SK-N-SH (cell line): ENCODE measurements at regions not wholly inside any gene's neighbourhood (a gene's known extent, or its start where the extent isn't known, plus 50 kb on each side); places are given as distances from the start of the nearest gene placed in this dataset.

Experiments used
- CTCF ChIA-PET: fragments of 300-600, 350-600 bp; formaldehyde crosslinking; extraction: SDS; loops from one replicate; lab custom pipeline; 2021; lab: Yijun Ruan, JAX
- POLR2A ChIA-PET: fragments of 350-600 bp; sonication (Branson Sonifier 250); formaldehyde crosslinking; extraction: SDS; loops from one replicate; lab custom pipeline; 2020; ENCODE audit warnings: antibody characterized with exemption, inconsistent platforms; lab: Yijun Ruan, JAX
- DNase-seq: peaks from one replicate; pipeline ENCODE4 v3.0.0; 2012
- H2AFZ ChIP-seq: fragments of 200-600 bp; sonication (generic); 2 replicates; pipeline ENCODE4 v1.8.1; 2016; ENCODE audit warnings: antibody characterized with exemption, mild to moderate bottlenecking, low read depth
- H3F3A ChIP-seq: fragments of 200-600 bp; sonication (generic); replicated peaks from 2 replicates; pipeline ENCODE3; 2016; ENCODE audit warnings: antibody characterized with exemption, mild to moderate bottlenecking; ENCODE audit not compliant: insufficient read depth
- H3K27ac ChIP-seq, 2 experiments: fragments of 200-500 bp in 1 of 2; fragments of 200-600 bp in 1 of 2; sonication (Bioruptor generic) in 1 of 2; sonication (generic), shearing (Covaris generic) in 1 of 2; 2 replicates each; pipeline versions ENCODE4 v1.5.1 to v1.6.1; 2014 to 2016; ENCODE audit warnings: low read depth in 2 of 2, inconsistent platforms in 1 of 2, low read length in 1 of 2, mild to moderate bottlenecking in 1 of 2, mixed read lengths in 1 of 2
- H3K27me3 ChIP-seq: fragments of 200-600 bp; sonication (generic), shearing (Covaris generic); 2 replicates; pipeline ENCODE4 v1.6.1; 2016; ENCODE audit warnings: mixed run types; ENCODE audit not compliant: insufficient read depth
- H3K36me3 ChIP-seq, 2 experiments: fragments of 200-500 bp in 1 of 2; fragments of 200-600 bp in 1 of 2; sonication (Bioruptor generic) in 1 of 2; sonication (generic) in 1 of 2; replicated peaks in 1 of 2; 2 replicates each; pipeline versions ENCODE3 to v1.5.1; 2014 to 2016; ENCODE audit warnings: low read length in 1 of 2, mild to moderate bottlenecking in 1 of 2; ENCODE audit not compliant: insufficient read depth in 2 of 2, control insufficient read depth in 1 of 2
- H3K4me1 ChIP-seq, 2 experiments: fragments of 200-500 bp in 1 of 2; fragments of 200-600 bp in 1 of 2; sonication (Bioruptor generic) in 1 of 2; sonication (generic), shearing (Covaris generic) in 1 of 2; 2 replicates each; pipeline versions ENCODE4 v1.5.1 to v1.6.1; 2014 to 2016; ENCODE audit warnings: low read depth in 1 of 2, low read length in 1 of 2, mixed run types in 1 of 2; ENCODE audit not compliant: insufficient read depth in 2 of 2, control insufficient read depth in 1 of 2
- H3K4me2 ChIP-seq: fragments of 200-600 bp; sonication (generic), shearing (Covaris generic); 2 replicates; pipeline ENCODE4 v1.6.1; 2017; ENCODE audit warnings: mixed run types
- H3K4me3 ChIP-seq, 2 experiments: fragments of 200-500 bp in 1 of 2; fragments of 200-600 bp in 1 of 2; sonication (Bioruptor generic) in 1 of 2; sonication (generic), shearing (Covaris generic) in 1 of 2; 2 replicates each; pipeline versions ENCODE4 v1.5.1 to v1.8.1; 2014 to 2016; ENCODE audit warnings: low read depth in 2 of 2, inconsistent platforms in 1 of 2, low read length in 1 of 2, mild to moderate bottlenecking in 1 of 2, mixed read lengths in 1 of 2, moderate library complexity in 1 of 2
- H3K79me2 ChIP-seq: fragments of 200-600 bp; sonication (generic); 2 replicates; pipeline ENCODE4 v1.8.1; 2017; ENCODE audit warnings: mild to moderate bottlenecking; ENCODE audit not compliant: insufficient read depth
- H3K9ac ChIP-seq: fragments of 200-600 bp; sonication (generic); 2 replicates; pipeline ENCODE4 v1.6.1; 2017; ENCODE audit warnings: mixed run types
- H3K9me2 ChIP-seq: fragments of 200-600 bp; sonication (generic); 2 replicates; pipeline ENCODE4 v1.6.1; 2017; ENCODE audit warnings: mixed run types
- H3K9me3 ChIP-seq: fragments of 200-600 bp; sonication (generic); 2 replicates; pipeline ENCODE4 v1.6.1; 2017; ENCODE audit warnings: mixed run types, mild to moderate bottlenecking, moderate library complexity
- H4K20me1 ChIP-seq: fragments of 200-600 bp; sonication (generic); 2 replicates; pipeline ENCODE4 v1.6.1; 2017; ENCODE audit warnings: mild to moderate bottlenecking, mixed run types; ENCODE audit not compliant: insufficient read depth
- CHD2 ChIP-seq: fragments of 150-350 bp; IDR thresholded peaks from 2 replicates; pipeline ENCODE4 v1.6.1; 2018; ENCODE audit warnings: low read length; ENCODE audit not compliant: partially characterized antibody
- ELF1 ChIP-seq: IDR thresholded peaks from 2 replicates; pipeline ENCODE4 v1.4.0; 2012
- FOXJ3 ChIP-seq: sonication (generic); formaldehyde crosslinking; IDR thresholded peaks from 2 replicates; pipeline ENCODE4 v1.5.1; 2020; ENCODE audit warnings: mild to moderate bottlenecking, missing genetic modification reagents
- GABPA ChIP-seq: IDR thresholded peaks from 2 replicates; pipeline ENCODE4 v1.4.0; 2012; ENCODE audit warnings: low read depth, mild to moderate bottlenecking
- GATA2 ChIP-seq: sonication (generic); formaldehyde crosslinking; IDR thresholded peaks from 2 replicates; pipeline ENCODE4 v1.5.0; 2020; ENCODE audit warnings: mild to moderate bottlenecking, missing genetic modification reagents
- NRF1 ChIP-seq: IDR thresholded peaks from 2 replicates; pipeline ENCODE4 v1.6.1; 2012; ENCODE audit warnings: low read depth, mild to moderate bottlenecking, low read length
- PBX3 ChIP-seq: IDR thresholded peaks from 2 replicates; pipeline ENCODE4; 2012
- POLR2AphosphoS5 ChIP-seq: IDR thresholded peaks from 2 replicates; pipeline ENCODE4 v1.6.1; 2012; ENCODE audit warnings: low read depth, low read length
- RAD21 ChIP-seq: IDR thresholded peaks from 2 replicates; pipeline ENCODE4 v1.6.1; 2012; ENCODE audit warnings: mild to moderate bottlenecking, low read length
- RCOR1 ChIP-seq: fragments of 150-350 bp; IDR thresholded peaks from 2 replicates; pipeline ENCODE4 v1.6.1; 2017; ENCODE audit warnings: antibody characterized with exemption, low read length
- REST ChIP-seq: IDR thresholded peaks from 2 replicates; pipeline ENCODE4 v1.6.1; 2012; ENCODE audit warnings: mild to moderate bottlenecking, low read depth, low read length, moderate library complexity
- RFX5 ChIP-seq: IDR thresholded peaks from 2 replicates; pipeline ENCODE4 v1.6.1; 2012; ENCODE audit warnings: mild to moderate bottlenecking, improper control_type of control experiment, low read length
- SIN3A ChIP-seq: IDR thresholded peaks from 2 replicates; pipeline ENCODE4 v1.6.1; 2012; ENCODE audit warnings: low read depth, mild to moderate bottlenecking, low read length, moderate library complexity, borderline replicate concordance
- SMC3 ChIP-seq: IDR thresholded peaks from 2 replicates; pipeline ENCODE4 v1.6.1; 2012; ENCODE audit warnings: low read depth, low read length, improper control_type of control experiment
- TAF1 ChIP-seq: IDR thresholded peaks from 2 replicates; pipeline ENCODE4 v1.6.1; 2012; ENCODE audit warnings: low read depth, mild to moderate bottlenecking, low read length, moderate library complexity, borderline replicate concordance
- TEAD4 ChIP-seq: IDR thresholded peaks from 2 replicates; pipeline ENCODE4 v1.4.0; 2012; ENCODE audit warnings: mild to moderate bottlenecking, borderline replicate concordance; ENCODE audit not compliant: insufficient read depth
- USF1 ChIP-seq: IDR thresholded peaks from 2 replicates; pipeline ENCODE4 v1.4.0; 2012; ENCODE audit warnings: low read depth, borderline replicate concordance
- ZBTB33 ChIP-seq: IDR thresholded peaks from 2 replicates; pipeline ENCODE4 v1.4.0; 2012; ENCODE audit warnings: low read depth, borderline replicate concordance
- WGBS: methylation state at CpG from one replicate; pipeline ENCODE4 v1.1.6; 2017; ENCODE audit warnings: low lambda C conversion rate; 5-methylcytosine and 5-hydroxymethylcytosine counted together

- no peaks in the 10 kb centered on the region for H3K4me1 ChIP-seq
- H3K79me2 ChIP-seq = no peaks in the 10 kb centered on the region
- no peak overlapping the region for H3K4me2 ChIP-seq
- no peak overlapping the region for H2AFZ ChIP-seq
- no peak overlapping the region for H3K9ac ChIP-seq
- no peak for DNase-seq
- ChIA-PET POLR2A (no interaction called here), CTCF (interaction anchor here (3.9 kb wide), 1 partner anchor 259 kb away, joined by 19 read pairs; no protein-coding TSS in a partner anchor)
- H3K36me3 ChIP-seq = no peaks in the 10 kb centered on the region
- no peaks in the 10 kb centered on the region for H3K9me3 ChIP-seq
- no peaks in the 10 kb centered on the region for H3F3A ChIP-seq
- no peak overlapping the region for H3K27ac ChIP-seq
- WGBS = 39% methylated on average over 1 of the region's 1 CpG
- H3K9me2 ChIP-seq = no peaks in the 10 kb centered on the region
- H3K4me3 ChIP-seq = no peak overlapping the region
- no peaks in the 10 kb centered on the region for H4K20me1 ChIP-seq
- TF ChIP-seq TEAD4 (no peak), ELF1 (no peak), SIN3A (no peak), PBX3 (no peak), POLR2AphosphoS5 (no peak), REST (no peak), SMC3 (no peak), NRF1 (no peak), ZBTB33 (no peak), CHD2 (no peak), RCOR1 (no peak), GABPA (no peak), USF1 (no peak), TAF1 (no peak), RFX5 (no peak), FOXJ3 (CRISPR knock-in tag) (no peak), RAD21 (no peak), GATA2 (CRISPR knock-in tag) (no peak)
- H3K27me3 ChIP-seq = no peaks in the 10 kb centered on the region
Observed at GRCh38 chr1:182137546-182137945, 76.0 kb upstream of the ZNF648 start.
